Tibial artery (tissue), 4 donors: ENCODE measurements at regions not wholly inside any gene's neighbourhood (a gene's known extent, or its start where the extent isn't known, plus 50 kb on each side); places are given as distances from the start of the nearest gene placed in this dataset.

ENCODE experiments used
- DNase-seq, 2 donors: peaks; one replicate each; pipeline ENCODE4 v3.0.0-alpha.2; 2019
- H3K27ac ChIP-seq, 2 donors: fragments of 200-600 bp; sonication (generic) in 1 of 2; 1 replicate in 1 of 2; 2 replicates in 1 of 2; pipeline ENCODE4 v1.5.1; 2018 to 2019; ENCODE audit warnings: mild to moderate bottlenecking in 1 of 2
- H3K27me3 ChIP-seq, 2 donors: fragments of 200-600 bp; sonication (generic) in 1 of 2; one replicate each; pipeline versions ENCODE4 v1.5.1 to v1.6.0; 2016 to 2019
- H3K36me3 ChIP-seq, 3 donors: fragments of 200-600 bp; sonication (generic) in 2 of 3; one replicate each; pipeline ENCODE4 v1.5.1; 2016 to 2019; ENCODE audit warnings: mild to moderate bottlenecking in 2 of 3
- H3K4me1 ChIP-seq, 4 donors: fragments of 200-600 bp; sonication (generic) in 2 of 4; 1 replicate in 3 of 4; 2 replicates in 1 of 4; pipeline ENCODE4 v1.5.1; 2016 to 2019
- H3K4me3 ChIP-seq, 2 donors: fragments of 200-600 bp; sonication (generic) in 1 of 2; 1 replicate in 1 of 2; 2 replicates in 1 of 2; pipeline ENCODE4 v1.5.1; 2018 to 2019; ENCODE audit warnings: mild to moderate bottlenecking in 2 of 2
- H3K9me3 ChIP-seq, 3 donors: fragments of 200-600 bp; sonication (generic) in 1 of 3; one replicate each; pipeline ENCODE4 v1.5.1; 2016 to 2019
- intact Hi-C: fragments of 100-400 bp; cut with DNase I; formaldehyde crosslinking; loops from one replicate; pipeline ENCODE4 v1.15.0; 2023; ENCODE audit warnings: low total_unique reads
- TF ChIP-seq, protein P1 (sequence below), 2 experiments: fragments of 200-600 bp in 1 of 2; fragments of 450-650 bp in 1 of 2; IDR thresholded peaks; one replicate each; pipeline ENCODE4 v1.5.1; 2017 to 2019; ENCODE audit warnings: antibody characterized with exemption in 2 of 2, mild to moderate bottlenecking in 1 of 2, moderate library complexity in 1 of 2

DNA sequence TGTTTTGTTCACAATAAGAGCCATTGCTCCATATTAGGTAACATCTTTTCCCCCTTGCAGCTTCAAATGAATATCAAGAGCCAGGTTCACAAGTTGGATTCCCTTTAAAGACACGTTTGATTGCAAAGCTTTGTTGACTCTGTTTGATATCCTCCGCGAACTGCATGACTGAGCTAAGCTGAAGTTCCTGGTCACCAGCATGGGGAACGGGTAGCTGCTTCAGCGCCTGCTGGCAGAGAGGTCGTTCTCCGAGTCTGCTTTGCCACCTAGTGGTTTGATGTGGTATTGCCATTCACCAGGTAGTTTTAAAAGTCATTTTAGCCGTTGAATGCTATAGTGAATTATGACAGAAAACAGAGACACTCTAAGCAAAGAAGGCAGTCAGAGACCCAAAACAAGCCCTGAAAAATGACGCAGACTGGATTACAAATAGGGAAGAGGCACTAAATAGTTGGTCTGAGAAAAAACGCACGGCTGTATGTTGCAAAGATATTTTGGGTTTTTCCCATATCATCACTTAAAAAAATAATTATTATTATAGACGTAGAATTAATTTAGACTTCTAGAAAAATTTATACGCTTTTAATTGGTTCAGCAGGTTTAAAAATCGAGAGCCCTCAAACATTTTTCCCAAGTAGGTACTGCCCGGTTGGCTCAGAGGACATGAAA is 193.5 kb upstream of the FMN2 start:
- intact Hi-C loops = loop anchor here (5.0 kb wide), 1 partner anchor 591 kb away; no protein-coding TSS in a partner anchor
- H3K27ac ChIP-seq = no peak overlapping the region
- peak; percentile 69 to 71 for DNase-seq
- H3K4me1 ChIP-seq = peaks cover 0 to 8% (median 0%) of the 10 kb centered on the region in 4 donors
- peaks cover 0 to 9% of the 10 kb centered on the region in 2 donors for H3K27me3 ChIP-seq
- H3K9me3 ChIP-seq = no peaks in the 10 kb centered on the region
- TF ChIP-seq, protein P1, sequence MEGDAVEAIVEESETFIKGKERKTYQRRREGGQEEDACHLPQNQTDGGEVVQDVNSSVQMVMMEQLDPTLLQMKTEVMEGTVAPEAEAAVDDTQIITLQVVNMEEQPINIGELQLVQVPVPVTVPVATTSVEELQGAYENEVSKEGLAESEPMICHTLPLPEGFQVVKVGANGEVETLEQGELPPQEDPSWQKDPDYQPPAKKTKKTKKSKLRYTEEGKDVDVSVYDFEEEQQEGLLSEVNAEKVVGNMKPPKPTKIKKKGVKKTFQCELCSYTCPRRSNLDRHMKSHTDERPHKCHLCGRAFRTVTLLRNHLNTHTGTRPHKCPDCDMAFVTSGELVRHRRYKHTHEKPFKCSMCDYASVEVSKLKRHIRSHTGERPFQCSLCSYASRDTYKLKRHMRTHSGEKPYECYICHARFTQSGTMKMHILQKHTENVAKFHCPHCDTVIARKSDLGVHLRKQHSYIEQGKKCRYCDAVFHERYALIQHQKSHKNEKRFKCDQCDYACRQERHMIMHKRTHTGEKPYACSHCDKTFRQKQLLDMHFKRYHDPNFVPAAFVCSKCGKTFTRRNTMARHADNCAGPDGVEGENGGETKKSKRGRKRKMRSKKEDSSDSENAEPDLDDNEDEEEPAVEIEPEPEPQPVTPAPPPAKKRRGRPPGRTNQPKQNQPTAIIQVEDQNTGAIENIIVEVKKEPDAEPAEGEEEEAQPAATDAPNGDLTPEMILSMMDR (IDR thresholded peaks at IDR 0.05) = peak; percentile 90
- H3K36me3 ChIP-seq = no peaks in the 10 kb centered on the region
- peak overlapping the region in 1 of 2 donors; percentile 13 for H3K4me3 ChIP-seq

DNA sequence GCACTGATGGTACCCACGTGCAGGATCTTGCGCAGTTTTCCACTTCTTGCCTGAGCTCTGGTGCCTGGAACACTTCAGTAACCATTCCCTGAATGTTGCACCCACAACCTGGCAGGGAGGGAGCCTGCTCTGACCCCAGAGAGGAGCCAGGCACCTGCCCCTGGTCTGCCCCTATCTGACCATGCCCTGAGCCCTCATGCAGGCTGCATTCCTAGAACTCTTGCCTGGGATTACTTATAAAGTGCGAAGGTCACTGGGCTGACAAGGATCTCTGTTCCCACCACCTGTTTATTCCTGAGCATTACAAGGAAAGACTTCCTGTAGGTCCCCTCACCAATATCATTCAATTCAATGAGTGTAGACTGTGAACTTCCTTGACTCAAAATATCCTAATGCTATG is 191.9 kb upstream of the FMN2 start:
- Histone ChIP-seq H3K4me3 (no peak overlapping the region), H3K27me3 (peaks cover 0 to 9% of the 10 kb centered on the region in 2 donors), H3K9me3 (no peaks in the 10 kb centered on the region), H3K27ac (no peak overlapping the region), H3K4me1 (peaks cover 0 to 8% (median 0%) of the 10 kb centered on the region in 4 donors), H3K36me3 (no peaks in the 10 kb centered on the region)
- no peak for DNase-seq
- intact Hi-C loops = loop anchor here (5.0 kb wide), 1 partner anchor 592 kb away; no protein-coding TSS in a partner anchor
- TF ChIP-seq, protein P1 (IDR thresholded peaks at IDR 0.05) = no peak

- no peaks in the 10 kb centered on the region for H3K9me3 ChIP-seq
- no peak overlapping the region for H3K27ac ChIP-seq
- H3K36me3 ChIP-seq = no peaks in the 10 kb centered on the region
- intact Hi-C loops = no loop called here
- TF ChIP-seq, protein P1 (IDR thresholded peaks at IDR 0.05) = no peak
- no peak overlapping the region for H3K4me3 ChIP-seq
- H3K27me3 ChIP-seq = no peaks in the 10 kb centered on the region
- H3K4me1 ChIP-seq = no peaks in the 10 kb centered on the region
- no peak for DNase-seq
Observed at GRCh38 chr1:239906394-239906793, 185.3 kb upstream of the FMN2 start.

DNA sequence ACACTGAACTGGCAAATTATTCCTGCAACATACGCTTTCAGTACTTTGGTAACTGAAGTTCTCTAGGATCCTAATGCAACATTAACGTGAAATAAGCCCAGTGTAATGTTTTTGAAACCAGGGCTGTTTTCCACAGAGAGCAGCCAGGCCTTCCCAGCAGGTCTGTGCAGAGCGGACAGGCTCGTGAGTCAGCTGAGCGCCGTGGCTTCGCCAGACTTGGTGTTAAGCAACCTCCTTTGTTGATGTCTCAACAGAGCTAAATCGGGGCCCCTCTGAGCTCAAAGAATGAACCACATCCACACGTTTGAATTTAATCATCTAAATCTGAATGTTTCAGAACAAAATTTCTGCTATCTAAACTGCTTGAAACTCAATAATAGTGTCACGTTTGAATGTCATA is 181.8 kb upstream of the FMN2 start:
- H3K9me3 ChIP-seq = no peaks in the 10 kb centered on the region
- H3K27ac ChIP-seq = no peak overlapping the region
- H3K27me3 ChIP-seq = no peaks in the 10 kb centered on the region
- intact Hi-C loops = no loop called here
- H3K4me1 ChIP-seq = no peaks in the 10 kb centered on the region
- no peaks in the 10 kb centered on the region for H3K36me3 ChIP-seq
- TF ChIP-seq, protein P1 (IDR thresholded peaks at IDR 0.05) = no peak
- no peak for DNase-seq
- no peak overlapping the region for H3K4me3 ChIP-seq

DNA sequence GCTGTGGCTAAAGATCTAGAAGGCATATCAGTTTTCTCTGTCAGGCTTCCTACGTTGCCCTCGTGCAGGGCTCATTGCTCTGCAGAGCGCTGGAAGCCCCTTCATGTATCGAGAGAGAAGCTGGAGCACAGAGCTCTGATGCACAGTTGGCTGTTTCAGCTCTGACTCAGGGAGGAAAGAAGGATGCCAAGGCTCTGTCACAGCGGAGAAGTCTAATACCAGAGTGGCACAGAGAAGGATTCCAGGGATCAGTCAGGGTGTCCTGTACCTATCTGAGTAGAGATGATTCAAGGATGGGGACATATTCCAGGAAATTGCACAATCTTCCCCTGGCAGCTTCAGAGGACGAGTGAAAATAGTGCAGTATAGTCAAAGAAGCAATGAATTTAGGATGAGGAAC is 179.2 kb upstream of the FMN2 start:
- intact Hi-C loops = no loop called here
- TF ChIP-seq, protein P1 (IDR thresholded peaks at IDR 0.05) = no peak
- Histone ChIP-seq H3K4me3 (no peak overlapping the region), H3K27ac (no peak overlapping the region), H3K9me3 (no peaks in the 10 kb centered on the region), H3K36me3 (no peaks in the 10 kb centered on the region), H3K27me3 (no peaks in the 10 kb centered on the region), H3K4me1 (no peaks in the 10 kb centered on the region)
- no peak for DNase-seq
